NCI-H345 (cell line): ENCODE measurements at regions not wholly inside any gene's neighbourhood (a gene's known extent, or its start where the extent isn't known, plus 50 kb on each side); places are given as distances from the start of the nearest gene placed in this dataset.

ENCODE experiments used
- DNase-seq: peaks from one replicate; lab custom pipeline; 2025; lab: John Stamatoyannopoulos, UW

- DNase-seq = no peak
Observed at GRCh38 chr17:63341276-63341675, 104.8 kb downstream of the CYB561 start.

- DNase-seq = no peak
Observed at GRCh38 chr17:63344383-63344782, 101.7 kb downstream of the CYB561 start.

- no peak for DNase-seq
Observed at GRCh38 chr17:63345611-63346010, 100.5 kb downstream of the CYB561 start.

- DNase-seq = no peak
Observed at GRCh38 chr17:63347475-63347874, 98.6 kb downstream of the CYB561 start.

- no peak for DNase-seq
Observed at GRCh38 chr17:63349478-63350000, 96.6 kb downstream of the CYB561 start.

- no peak for DNase-seq
Observed at GRCh38 chr17:63350364-63350763, 95.7 kb downstream of the CYB561 start.

- no peak for DNase-seq
Observed at GRCh38 chr17:63354256-63354655, 91.8 kb downstream of the CYB561 start.

- DNase-seq = no peak
Observed at GRCh38 chr17:63356337-63356757, 89.8 kb downstream of the CYB561 start.

- no peak for DNase-seq
Observed at GRCh38 chr17:63358111-63358839, 87.8 kb downstream of the CYB561 start.

- no peak for DNase-seq
Observed at GRCh38 chr17:63358956-63359355, 87.2 kb downstream of the CYB561 start.

- DNase-seq = no peak
Observed at GRCh38 chr17:63361182-63361581, 84.9 kb downstream of the CYB561 start.

- no peak for DNase-seq
Observed at GRCh38 chr17:63362115-63362514, 84.0 kb downstream of the CYB561 start.

GRCh38 chr17:63364387-63364786 is 81.7 kb downstream of the CYB561 start:
- no peak for DNase-seq

GRCh38 chr17:63364944-63365343 is 81.2 kb downstream of the CYB561 start:
- DNase-seq = no peak

GRCh38 chr17:63365366-63366240 is 80.5 kb downstream of the CYB561 start:
- DNase-seq = no peak

- DNase-seq = no peak
Observed at GRCh38 chr17:63366241-63366566, 79.9 kb downstream of the CYB561 start.

GRCh38 chr17:63369233-63369632 is 76.9 kb downstream of the CYB561 start:
- no peak for DNase-seq

GRCh38 chr17:63370696-63371095 is 75.4 kb downstream of the CYB561 start:
- DNase-seq = no peak

- no peak for DNase-seq
Observed at GRCh38 chr17:63376949-63377348, 69.2 kb downstream of the CYB561 start.

- DNase-seq = no peak
Observed at GRCh38 chr17:63378411-63379375, 67.4 kb downstream of the CYB561 start.

- no peak for DNase-seq
Observed at GRCh38 chr17:63379636-63380035, 66.5 kb downstream of the CYB561 start.
